ENCODE measurements at regions not wholly inside any gene's neighbourhood (a gene's known extent, or its start where the extent isn't known, plus 50 kb on each side); places are given as distances from the start of the nearest gene placed in this dataset.

GRCh38 chr4:112940336-112940735 is 109.1 kb upstream of the ANK2 start:
- TF ChIP-seq ZNF274 (IDR thresholded peaks at IDR 0.05; ENCODE audit: low read depth, low read length): no peak
- no peak for TF ChIP-seq YY1 (IDR thresholded peaks at IDR 0.05; ENCODE audit: insufficient read depth, insufficient read length)
- no peak for TF ChIP-seq SUZ12 (IDR thresholded peaks at IDR 0.05; ENCODE audit: extremely low read depth, insufficient read depth, insufficient read length)
